ENCODE measurements at regions not wholly inside any gene's neighbourhood (a gene's known extent, or its start where the extent isn't known, plus 50 kb on each side); places are given as distances from the start of the nearest gene placed in this dataset.
"Not testable (repeated sequence)": the region's sequence is repeated elsewhere in the genome, so short reads cannot be mapped to it uniquely, and the experiment has no call there.

GRCh38 chr22:16680209-16680899 lies 87.7 kb upstream of the CCT8L2 start:
- not testable (repeated sequence) for H4K12ac ChIP-seq (ENCODE audit: low read depth, low read length); H3K36me3 ChIP-seq (ENCODE audit: control insufficient read depth in 1 of 2, insufficient read depth in 2 of 2, low read length in 2 of 2); H3K4me1 ChIP-seq (ENCODE audit: control insufficient read depth in 1 of 2, insufficient read depth in 2 of 2, low read length in 2 of 2); H3K4me3 ChIP-seq (ENCODE audit: low read depth, low read length); H3K79me2 ChIP-seq (ENCODE audit: control insufficient read depth, insufficient read depth, low read length, poor library complexity); H3K23ac ChIP-seq (ENCODE audit: low read length); H2AFZ ChIP-seq (ENCODE audit: insufficient read depth, low read length, poor library complexity); H3K4ac ChIP-seq (ENCODE audit: low read depth, low read length); H2AK5ac ChIP-seq (ENCODE audit: low read length); H3K18ac ChIP-seq (ENCODE audit: low read length); DNase-seq; H3K27me3 ChIP-seq (ENCODE audit: insufficient read depth, low read length); H3K14ac ChIP-seq (ENCODE audit: low read length); H3K4me2 ChIP-seq (ENCODE audit: low read length); H3K9ac ChIP-seq (ENCODE audit: low read length); H4K8ac ChIP-seq (ENCODE audit: low read depth, low read length); H2BK12ac ChIP-seq (ENCODE audit: low read length); H4K91ac ChIP-seq (ENCODE audit: low read depth, low read length); H3K79me1 ChIP-seq (ENCODE audit: low read length); H3K9me3 ChIP-seq (ENCODE audit: insufficient read depth, low read depth, low read length); H3K27ac ChIP-seq (ENCODE audit: low read depth, low read length); H2BK5ac ChIP-seq (ENCODE audit: low read depth, low read length, poor library complexity); H2BK120ac ChIP-seq (ENCODE audit: insufficient read depth, low read length, poor library complexity)
- WGBS (ENCODE audit: extremely low coverage, insufficient coverage, insufficient read length) = no CpG with 5 or more reads among the region's 4 CpGs

- not testable (repeated sequence) for H3K9ac ChIP-seq (ENCODE audit: low read length); H3K79me1 ChIP-seq (ENCODE audit: low read length); H4K8ac ChIP-seq (ENCODE audit: low read depth, low read length); H3K4ac ChIP-seq (ENCODE audit: low read depth, low read length); H3K9me3 ChIP-seq (ENCODE audit: insufficient read depth, low read depth, low read length); H3K27ac ChIP-seq (ENCODE audit: low read depth, low read length); H4K91ac ChIP-seq (ENCODE audit: low read depth, low read length); H3K4me2 ChIP-seq (ENCODE audit: low read length); H2AK5ac ChIP-seq (ENCODE audit: low read length); H3K18ac ChIP-seq (ENCODE audit: low read length); H3K4me1 ChIP-seq (ENCODE audit: control insufficient read depth in 1 of 2, insufficient read depth in 2 of 2, low read length in 2 of 2); DNase-seq; H2AFZ ChIP-seq (ENCODE audit: insufficient read depth, low read length, poor library complexity); H3K23ac ChIP-seq (ENCODE audit: low read length); H3K79me2 ChIP-seq (ENCODE audit: control insufficient read depth, insufficient read depth, low read length, poor library complexity); H3K14ac ChIP-seq (ENCODE audit: low read length); H3K27me3 ChIP-seq (ENCODE audit: insufficient read depth, low read length); H2BK12ac ChIP-seq (ENCODE audit: low read length); H4K12ac ChIP-seq (ENCODE audit: low read depth, low read length); H3K4me3 ChIP-seq (ENCODE audit: low read depth, low read length); H3K36me3 ChIP-seq (ENCODE audit: control insufficient read depth in 1 of 2, insufficient read depth in 2 of 2, low read length in 2 of 2); H2BK5ac ChIP-seq (ENCODE audit: low read depth, low read length, poor library complexity); H2BK120ac ChIP-seq (ENCODE audit: insufficient read depth, low read length, poor library complexity)
- no CpG with 5 or more reads among the region's 5 CpGs for WGBS (ENCODE audit: extremely low coverage, insufficient coverage, insufficient read length)
Measured at GRCh38 chr22:16679191-16679834, 86.7 kb upstream of the CCT8L2 start.

- not testable (repeated sequence) for H3K36me3 ChIP-seq (ENCODE audit: control insufficient read depth in 1 of 2, insufficient read depth in 2 of 2, low read length in 2 of 2); DNase-seq; H3K14ac ChIP-seq (ENCODE audit: low read length); H3K4ac ChIP-seq (ENCODE audit: low read depth, low read length); H4K8ac ChIP-seq (ENCODE audit: low read depth, low read length); H3K79me1 ChIP-seq (ENCODE audit: low read length); H3K4me3 ChIP-seq (ENCODE audit: low read depth, low read length); H4K91ac ChIP-seq (ENCODE audit: low read depth, low read length); H3K79me2 ChIP-seq (ENCODE audit: control insufficient read depth, insufficient read depth, low read length, poor library complexity); H4K12ac ChIP-seq (ENCODE audit: low read depth, low read length); H3K23ac ChIP-seq (ENCODE audit: low read length); H2BK120ac ChIP-seq (ENCODE audit: insufficient read depth, low read length, poor library complexity); H3K18ac ChIP-seq (ENCODE audit: low read length); H2AFZ ChIP-seq (ENCODE audit: insufficient read depth, low read length, poor library complexity); H3K27ac ChIP-seq (ENCODE audit: low read depth, low read length); H3K9ac ChIP-seq (ENCODE audit: low read length); H2AK5ac ChIP-seq (ENCODE audit: low read length); H3K27me3 ChIP-seq (ENCODE audit: insufficient read depth, low read length); H3K9me3 ChIP-seq (ENCODE audit: insufficient read depth, low read depth, low read length); H3K4me1 ChIP-seq (ENCODE audit: control insufficient read depth in 1 of 2, insufficient read depth in 2 of 2, low read length in 2 of 2); H3K4me2 ChIP-seq (ENCODE audit: low read length); H2BK5ac ChIP-seq (ENCODE audit: low read depth, low read length, poor library complexity); H2BK12ac ChIP-seq (ENCODE audit: low read length)
- WGBS (ENCODE audit: extremely low coverage, insufficient coverage, insufficient read length) = no CpG with 5 or more reads among the region's 5 CpGs
Measured at GRCh38 chr22:16673433-16673832, 80.8 kb upstream of the CCT8L2 start.

DNA sequence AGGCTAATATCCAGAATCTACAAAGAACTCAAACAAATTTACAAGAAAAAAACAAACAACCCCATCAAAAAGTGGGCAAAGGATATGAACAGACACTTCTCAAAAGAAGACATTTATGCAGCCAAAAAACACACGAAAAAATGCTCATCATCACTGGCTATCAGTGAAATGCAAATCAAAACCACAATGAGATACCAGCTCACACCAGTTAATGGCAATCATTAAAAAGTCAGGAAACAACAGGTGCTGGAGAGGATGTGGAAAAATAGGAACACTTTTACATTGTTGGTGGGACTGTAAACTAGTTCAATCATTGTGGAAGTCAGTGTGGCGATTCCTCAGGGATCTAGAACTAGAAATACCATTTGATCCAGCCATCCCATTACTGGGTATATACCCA lies 73.0 kb upstream of the CCT8L2 start:
- not testable (repeated sequence) for H3K27me3 ChIP-seq (ENCODE audit: insufficient read depth, low read length); H3K18ac ChIP-seq (ENCODE audit: low read length); H3K4me3 ChIP-seq (ENCODE audit: low read depth, low read length); H2BK5ac ChIP-seq (ENCODE audit: low read depth, low read length, poor library complexity); H2AFZ ChIP-seq (ENCODE audit: insufficient read depth, low read length, poor library complexity); H3K79me1 ChIP-seq (ENCODE audit: low read length); H3K14ac ChIP-seq (ENCODE audit: low read length); H4K12ac ChIP-seq (ENCODE audit: low read depth, low read length); H2AK5ac ChIP-seq (ENCODE audit: low read length); DNase-seq; H3K36me3 ChIP-seq (ENCODE audit: control insufficient read depth in 1 of 2, insufficient read depth in 2 of 2, low read length in 2 of 2); H3K79me2 ChIP-seq (ENCODE audit: control insufficient read depth, insufficient read depth, low read length, poor library complexity); H3K4me2 ChIP-seq (ENCODE audit: low read length); H3K27ac ChIP-seq (ENCODE audit: low read depth, low read length); H3K4ac ChIP-seq (ENCODE audit: low read depth, low read length); H4K8ac ChIP-seq (ENCODE audit: low read depth, low read length); H3K23ac ChIP-seq (ENCODE audit: low read length); H3K9ac ChIP-seq (ENCODE audit: low read length); H2BK12ac ChIP-seq (ENCODE audit: low read length); H4K91ac ChIP-seq (ENCODE audit: low read depth, low read length); H3K4me1 ChIP-seq (ENCODE audit: control insufficient read depth in 1 of 2, insufficient read depth in 2 of 2, low read length in 2 of 2); H3K9me3 ChIP-seq (ENCODE audit: insufficient read depth, low read depth, low read length); H2BK120ac ChIP-seq (ENCODE audit: insufficient read depth, low read length, poor library complexity)
- WGBS (ENCODE audit: extremely low coverage, insufficient coverage, insufficient read length) = no CpG with 5 or more reads among the region's 2 CpGs

Data from trophoblast cell (in vitro differentiated cells and primary cell).